ENCODE measurements at regions not wholly inside any gene's neighbourhood (a gene's known extent, or its start where the extent isn't known, plus 50 kb on each side); places are given as distances from the start of the nearest gene placed in this dataset.

GRCh38 chr1:239682960-239683359 is 296.6 kb downstream of the CHRM3 start:
- TF ChIP-seq POLR2AphosphoS5 (IDR thresholded peaks at IDR 0.05; ENCODE audit: borderline replicate concordance, low read depth, low read length) (no peak), EZH2 (IDR thresholded peaks at IDR 0.05) (no peak)

All from SK-N-MC (cell line).